Neural progenitor cell (in vitro differentiated cells): ENCODE measurements at regions not wholly inside any gene's neighbourhood (a gene's known extent, or its start where the extent isn't known, plus 50 kb on each side); places are given as distances from the start of the nearest gene placed in this dataset.

Experiments
- CTCF ChIP-seq: fragments of 200-600 bp; sonication (generic); IDR thresholded peaks from 2 replicates; pipeline ENCODE4 v1.5.1; 2017; ENCODE audit warnings: antibody characterized with exemption, mild to moderate bottlenecking
- EZH2phosphoT487 ChIP-seq: fragments of 200-600 bp; sonication (generic); IDR thresholded peaks from 2 replicates; pipeline ENCODE4 v1.6.1; 2017; ENCODE audit warnings: antibody characterized with exemption

- TF ChIP-seq CTCF (no peak), EZH2phosphoT487 (no peak)
Observed at GRCh38 chr16:85494315-85494714, 118.8 kb upstream of the GSE1 start.
